LoVo (cell line): ENCODE measurements at regions not wholly inside any gene's neighbourhood (a gene's known extent, or its start where the extent isn't known, plus 50 kb on each side); places are given as distances from the start of the nearest gene placed in this dataset.

Source experiments
- DNase-seq: peaks from one replicate; pipeline ENCODE4 v3.0.0-alpha.2; 2016; ENCODE audit warnings: low spot score

DNA sequence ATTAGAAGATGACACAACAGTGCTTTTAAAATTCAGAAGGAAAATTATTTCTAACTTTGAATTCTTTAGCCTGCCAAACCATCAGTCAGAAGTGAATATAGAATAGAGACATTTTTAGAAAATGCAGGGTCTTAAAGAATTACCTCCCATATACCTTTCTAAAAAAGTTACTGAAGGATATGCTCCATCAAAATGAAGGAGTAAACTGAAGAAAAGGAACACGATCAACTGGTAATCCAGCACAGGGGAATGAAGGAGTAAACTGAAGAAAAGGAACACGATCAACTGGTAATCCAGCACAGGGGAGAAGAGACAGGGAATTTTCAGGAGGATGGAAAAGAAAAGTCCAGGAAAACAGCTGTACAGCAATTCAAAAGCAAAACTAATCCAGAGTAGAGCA lies 75.4 kb upstream of the LDLRAD3 start:
- DNase-seq, result no peak

- DNase-seq, result peak; percentile 11
Measured at GRCh38 chr11:35873721-35874120, 70.1 kb upstream of the LDLRAD3 start.

DNA sequence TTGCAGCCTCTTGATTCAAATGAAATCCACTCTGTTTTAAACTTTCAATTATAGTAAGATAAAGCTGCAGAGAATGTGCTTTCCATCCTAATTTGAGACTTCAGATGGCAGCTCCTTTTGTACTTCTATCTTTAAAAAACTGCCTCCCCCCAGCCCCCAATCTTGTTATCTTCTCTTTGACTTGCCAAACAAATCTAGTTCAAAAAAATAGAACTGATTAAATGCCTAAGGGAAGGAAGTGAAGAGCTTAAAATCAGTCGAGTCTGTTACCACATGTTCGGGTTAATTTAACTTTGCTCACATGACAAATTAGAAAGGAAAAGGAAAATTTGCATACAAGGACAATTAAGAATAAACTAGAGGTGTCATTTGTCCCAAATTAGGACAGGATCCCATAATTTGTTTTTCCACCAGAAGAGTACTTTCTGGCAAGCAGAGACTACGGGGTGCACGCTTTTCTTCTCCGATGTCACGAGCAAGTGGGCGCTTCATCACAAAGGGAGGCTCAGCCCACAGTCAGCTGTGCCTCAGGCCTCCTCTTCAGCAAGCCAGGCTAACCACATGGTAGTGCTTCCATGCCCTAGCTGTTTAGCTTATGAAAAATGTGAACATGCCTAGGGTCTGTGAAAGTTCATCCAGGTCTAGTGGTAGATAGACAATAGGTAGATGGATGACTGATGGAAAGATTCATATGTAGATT lies 69.0 kb upstream of the LDLRAD3 start:
- no peak for DNase-seq

DNA sequence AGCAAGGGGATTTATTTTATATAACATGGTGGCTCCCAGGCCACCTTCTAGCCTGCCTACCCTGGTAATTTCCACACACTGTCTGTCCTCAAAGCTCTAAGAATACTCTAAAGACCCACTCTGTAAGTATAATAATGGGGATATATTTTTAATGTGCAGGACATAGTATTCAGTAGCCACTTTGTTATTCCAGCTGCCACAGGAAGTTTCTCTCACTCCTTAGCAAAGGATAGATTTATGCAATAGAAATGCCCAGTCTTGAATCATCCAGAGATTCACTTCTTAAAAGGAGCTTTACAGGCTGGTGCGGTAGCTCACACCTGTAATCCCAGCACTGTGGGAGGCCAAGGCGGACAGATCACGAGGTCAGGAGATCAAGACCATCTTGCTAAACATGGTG lies 68.4 kb upstream of the LDLRAD3 start:
- DNase-seq, result no peak

DNA sequence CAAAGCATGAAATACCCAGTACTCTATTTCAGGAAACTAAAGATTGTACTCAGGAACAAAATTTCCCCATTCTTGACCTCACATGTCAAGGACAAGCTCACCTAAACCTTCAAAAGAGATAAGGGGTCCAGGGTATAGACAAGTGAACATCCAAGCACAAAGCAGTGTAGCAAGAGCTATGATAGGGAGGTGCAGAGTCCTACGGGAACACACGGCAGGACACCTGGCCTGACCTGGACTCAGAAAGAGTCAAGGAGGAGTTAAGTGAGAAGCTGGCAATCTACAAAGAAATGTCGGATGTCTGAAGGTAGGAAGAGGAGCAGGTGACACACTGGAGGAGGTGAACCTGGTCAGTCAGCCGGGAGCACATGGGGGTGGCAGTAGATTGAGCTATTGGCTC lies 67.1 kb upstream of the LDLRAD3 start:
- DNase-seq, result no peak

DNA sequence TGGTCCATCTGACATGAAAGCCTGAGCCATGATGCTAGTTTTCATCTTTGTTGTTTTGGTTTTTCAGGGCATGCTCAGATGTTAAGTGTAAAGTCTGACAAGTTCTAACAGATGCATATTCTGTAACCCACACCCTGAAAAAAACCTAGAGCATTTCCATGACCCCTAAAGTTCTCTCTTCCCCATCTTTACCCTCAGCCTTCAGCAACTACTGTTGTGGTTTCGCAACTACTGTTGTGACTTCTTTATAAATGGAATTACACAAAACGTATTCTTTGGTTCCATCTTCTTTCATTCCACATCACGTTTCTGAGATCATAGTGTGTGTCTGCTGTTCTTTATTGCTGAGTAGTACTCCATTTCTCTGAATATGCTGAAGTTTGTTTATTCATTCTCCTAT lies 65.1 kb upstream of the LDLRAD3 start:
- no peak for DNase-seq

- no peak for DNase-seq
Measured at GRCh38 chr11:35879361-35879760, 64.5 kb upstream of the LDLRAD3 start.

DNA sequence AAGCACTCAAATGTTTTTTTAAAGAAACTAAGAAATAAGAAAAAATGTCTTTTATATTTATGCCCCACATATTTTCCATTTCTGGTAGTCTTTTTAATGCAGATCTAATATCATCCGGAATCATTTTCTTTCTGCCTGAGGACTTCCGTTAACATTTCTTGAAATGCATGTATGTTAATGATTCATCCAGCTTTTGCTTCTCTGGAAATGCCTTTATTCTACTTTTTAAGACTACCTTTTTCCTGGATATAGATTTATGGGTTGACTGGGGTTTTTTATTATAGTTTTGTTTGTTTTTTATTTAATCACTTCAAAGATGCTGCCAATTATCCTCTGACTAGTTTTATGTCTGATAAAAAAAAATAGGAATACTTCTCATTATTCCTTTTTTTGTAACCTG lies 57.1 kb upstream of the LDLRAD3 start:
- DNase-seq, result no peak

DNA sequence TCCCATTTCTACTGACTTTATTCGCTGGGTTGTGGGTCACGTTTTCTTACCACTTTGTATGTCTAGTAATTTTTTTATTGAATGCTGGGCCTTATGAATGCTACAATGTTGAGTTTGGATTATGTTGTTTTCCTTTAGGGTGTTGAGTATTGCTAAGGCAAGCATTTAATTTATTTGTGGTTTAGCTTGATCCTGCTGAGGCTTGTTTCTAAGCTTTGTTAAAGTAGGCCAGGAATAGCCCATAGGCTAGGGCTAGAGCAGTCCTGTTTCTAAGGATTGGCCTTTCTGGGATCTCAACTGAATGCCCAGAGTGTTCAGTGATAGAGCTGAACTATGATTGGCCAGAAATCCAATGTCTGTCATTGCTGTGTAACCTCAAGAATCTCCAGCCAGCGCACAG lies 56.1 kb upstream of the LDLRAD3 start:
- DNase-seq, result no peak

GRCh38 chr11:35888961-35889360 lies 54.9 kb upstream of the LDLRAD3 start:
- no peak for DNase-seq

- no peak for DNase-seq
Measured at GRCh38 chr11:35891096-35891495, 52.8 kb upstream of the LDLRAD3 start.

DNA sequence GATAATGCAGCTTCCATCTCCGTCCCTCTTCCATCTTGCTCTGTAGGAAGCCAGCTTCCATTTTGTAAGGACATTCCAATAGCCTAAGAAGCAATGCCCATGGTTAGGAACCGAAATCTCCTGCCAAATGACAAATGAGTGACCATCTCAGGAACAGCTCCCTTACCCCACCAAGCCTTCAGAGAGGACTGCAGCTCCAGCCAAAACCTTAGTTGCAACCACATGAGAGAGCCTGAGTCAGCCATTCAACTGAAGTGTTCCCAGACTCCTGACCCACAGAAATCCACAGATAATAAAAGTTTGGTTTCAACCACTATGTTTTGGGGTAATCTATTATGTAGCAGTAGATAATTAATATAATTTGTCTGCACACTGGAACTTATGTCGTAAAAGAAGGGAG lies 51.7 kb upstream of the LDLRAD3 start:
- DNase-seq, result no peak

- peak; percentile 59 for DNase-seq
Measured at GRCh38 chr11:35893796-35894475, 49.9 kb upstream of the LDLRAD3 start.
